ENCODE measurements at regions not wholly inside any gene's neighbourhood (a gene's known extent, or its start where the extent isn't known, plus 50 kb on each side); places are given as distances from the start of the nearest gene placed in this dataset.

- intact Hi-C loops (cut with micrococcal nuclease; ENCODE audit: unreplicated experiment): no loop called here
- 54% methylated on average over 6 of the region's 6 CpGs for WGBS (ENCODE audit: insufficient coverage, insufficient replicate concordance, low lambda C conversion rate, missing lambda C conversion rate)
- Histone ChIP-seq H4K20me1 (ENCODE audit: control insufficient read depth, insufficient read depth) (no peaks in the 10 kb centered on the region), H3K27ac (ENCODE audit: control insufficient read depth, insufficient read depth) (no peak overlapping the region), H3K79me2 (ENCODE audit: control insufficient read depth, insufficient read depth, low read length) (no peaks in the 10 kb centered on the region), H3K36me3 (ENCODE audit: control insufficient read depth in 2 of 2, insufficient read depth in 2 of 2, low read length in 1 of 2) (no peaks in the 10 kb centered on the region), H3K4me1 (ENCODE audit: control insufficient read depth, insufficient read depth, low read length) (no peaks in the 10 kb centered on the region), H3K9me3 (replicated peaks; ENCODE audit: control insufficient read depth, insufficient read depth, low read length) (no peaks in the 10 kb centered on the region), H2AFZ (ENCODE audit: control insufficient read depth, low read depth, low read length) (no peak overlapping the region), H3K27me3 (replicated peaks in 1 of 2; ENCODE audit: control insufficient read depth in 2 of 2, insufficient read depth in 2 of 2, low read length in 1 of 2) (no peaks in the 10 kb centered on the region), H3K9ac (ENCODE audit: control insufficient read depth, insufficient read depth, low read length) (no peak overlapping the region), H3K4me3 (no peak overlapping the region), H3K4me2 (ENCODE audit: control insufficient read depth, insufficient read depth) (no peak overlapping the region)
- in situ Hi-C loops (cut with MboI): no loop called here
- DNase-seq (ENCODE audit: low read depth, low spot score) (no peak), FAIRE-seq (no peak), ATAC-seq (no peak)
- ChIA-PET RAD21 (ENCODE audit: unreplicated experiment) (no interaction called here), CTCF (no interaction called here), SMC1A (ENCODE audit: uncharacterized antibody, unreplicated experiment) (no interaction called here), POLR2A (no interaction called here)
- no TSS peak for BruUV-seq (replicated peaks)
- no peak for TF ChIP-seq BHLHE40 (IDR thresholded peaks at IDR 0.05; ENCODE audit: borderline replicate concordance in 1 of 2, low read depth in 2 of 2, low read length in 1 of 2)
- TF ChIP-seq POLR2AphosphoS5 (IDR thresholded peaks at IDR 0.05; ENCODE audit: low read length): no peak
- TF ChIP-seq IRF3 (IDR thresholded peaks at IDR 0.05): no peak
- no peak for TF ChIP-seq ETV6 (conservative IDR thresholded peaks at IDR 0.05 in 1 of 2, IDR thresholded peaks at IDR 0.05 in 1 of 2; ENCODE audit: borderline replicate concordance in 1 of 2, low read depth in 1 of 2)
- TF ChIP-seq POLR2AphosphoS2 (IDR thresholded peaks at IDR 0.05; ENCODE audit: low read depth, low read length): no peak
- no peak for TF ChIP-seq E4F1 (IDR thresholded peaks at IDR 0.05; ENCODE audit: borderline replicate concordance, partially characterized antibody)
- no peak for TF ChIP-seq SKIL (IDR thresholded peaks at IDR 0.05; ENCODE audit: low read depth, poor library complexity, severe bottlenecking)
- TF ChIP-seq CUX1 (IDR thresholded peaks at IDR 0.05; ENCODE audit: insufficient replicate concordance, low read depth, low read length): no peak
- TF ChIP-seq MTA2 (IDR thresholded peaks at IDR 0.05; ENCODE audit: low read depth): no peak
- TF ChIP-seq CTCF (IDR thresholded peaks at IDR 0.05 in 2 of 3, conservative IDR thresholded peaks at IDR 0.05 in 1 of 3; ENCODE audit: control insufficient read depth in 2 of 3, extremely low read depth in 1 of 3, insufficient read depth in 1 of 3, low read depth in 3 of 3, low read length in 3 of 3): no peak
Measured at GRCh38 chr5:167528651-167529050, 762.8 kb upstream of the WWC1 start.

Measured in GM12878 (cell line).